Astrocyte of the hippocampus (primary cell): ENCODE measurements at regions not wholly inside any gene's neighbourhood (a gene's known extent, or its start where the extent isn't known, plus 50 kb on each side); places are given as distances from the start of the nearest gene placed in this dataset.

Experiments used
- DNase-seq: peaks from one replicate; pipeline ENCODE4 v3.0.0; 2011; ENCODE audit warnings: low read depth, low spot score

- DNase-seq = no peak
These were observed 370.4 kb upstream of the TMPO start for GRCh38 chr12:98144953-98145352.

- no peak for DNase-seq
These were observed 369.3 kb upstream of the TMPO start for GRCh38 chr12:98146043-98146442.

DNA sequence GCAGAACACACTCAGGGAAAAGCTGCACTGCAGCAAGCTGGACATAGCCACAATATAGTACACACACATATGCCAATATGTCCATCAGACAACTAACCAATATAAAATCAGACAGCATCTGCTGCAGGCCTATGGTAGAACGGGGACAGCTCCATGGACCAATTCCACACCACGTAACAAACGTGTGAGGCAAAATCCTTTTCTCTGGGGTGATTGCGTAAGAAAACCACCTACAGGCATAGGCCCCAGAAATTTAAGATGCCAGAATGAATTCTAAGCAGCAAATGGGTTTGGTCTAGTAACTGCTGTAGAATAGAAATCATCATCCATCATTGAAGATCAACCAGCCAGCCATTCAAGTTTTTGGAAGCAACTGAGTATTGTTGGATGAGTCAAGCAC, 368.9 kb upstream of the TMPO start:
- no peak for DNase-seq

DNA sequence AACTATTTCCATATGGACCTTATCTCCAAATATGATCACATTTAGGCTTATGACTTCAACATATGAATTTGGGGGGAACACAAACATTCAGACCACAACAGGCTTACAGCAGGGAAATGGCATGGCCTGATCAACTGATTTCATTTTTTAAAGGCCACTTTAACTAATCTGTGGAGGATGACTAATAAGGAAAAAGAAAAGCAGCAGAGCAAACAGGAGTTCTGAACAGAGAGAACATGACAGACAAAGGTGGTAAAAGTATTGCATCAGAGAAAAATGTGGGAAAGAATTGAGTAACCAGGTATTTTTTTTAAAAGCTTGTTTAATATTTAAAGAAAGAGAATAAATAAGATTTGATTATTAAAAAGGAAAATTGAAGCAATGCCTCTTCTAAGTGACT, 366.1 kb upstream of the TMPO start:
- DNase-seq = no peak

DNA sequence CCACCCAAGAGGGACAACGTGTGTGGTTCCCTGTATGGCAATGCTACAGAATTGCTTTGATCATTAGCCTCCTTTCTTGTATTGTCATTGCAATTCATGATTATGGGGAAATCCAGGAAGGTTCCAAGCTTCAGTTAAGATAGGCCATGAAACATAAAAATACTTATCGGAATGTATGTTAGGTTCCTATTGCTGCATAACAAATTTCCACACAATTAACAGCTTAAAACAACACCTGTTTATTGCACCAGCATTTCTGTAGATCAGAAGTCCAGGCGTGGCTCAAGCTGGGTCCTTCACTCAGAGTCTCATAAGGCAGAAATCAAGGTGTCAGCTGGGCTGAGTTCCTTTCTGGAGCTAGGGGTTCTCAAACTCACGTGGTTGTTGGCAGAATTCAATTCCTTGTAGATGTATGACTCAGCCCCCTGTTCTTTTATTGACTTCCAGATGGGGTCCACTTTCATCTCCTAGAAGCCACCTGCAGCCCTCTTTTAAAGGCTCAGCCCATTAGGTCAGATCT, 365.6 kb upstream of the TMPO start:
- DNase-seq = no peak

DNA sequence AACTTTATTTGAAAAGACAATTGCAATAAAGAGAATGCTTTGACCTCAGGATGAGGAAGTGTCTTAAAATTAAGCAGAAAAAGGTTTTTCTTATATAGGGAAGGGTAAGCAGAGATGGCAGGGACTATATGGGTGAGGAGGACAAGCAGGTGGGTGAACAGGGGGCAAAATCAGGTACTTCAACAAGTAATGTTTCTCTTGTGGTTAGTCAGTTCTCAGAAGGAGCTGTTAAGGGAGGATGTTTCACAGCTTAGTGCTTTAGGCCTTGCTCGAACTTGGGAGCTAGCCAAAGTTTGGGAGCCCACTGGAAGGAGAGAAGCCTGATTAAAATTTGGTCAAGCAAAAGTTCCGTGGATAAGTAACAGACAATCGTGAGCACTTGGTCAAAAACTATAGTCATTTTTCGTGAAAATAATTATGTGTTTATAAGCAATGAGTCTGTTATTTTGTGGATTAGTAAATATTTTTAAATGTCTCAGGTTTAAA, 364.2 kb upstream of the TMPO start:
- DNase-seq = no peak

DNA sequence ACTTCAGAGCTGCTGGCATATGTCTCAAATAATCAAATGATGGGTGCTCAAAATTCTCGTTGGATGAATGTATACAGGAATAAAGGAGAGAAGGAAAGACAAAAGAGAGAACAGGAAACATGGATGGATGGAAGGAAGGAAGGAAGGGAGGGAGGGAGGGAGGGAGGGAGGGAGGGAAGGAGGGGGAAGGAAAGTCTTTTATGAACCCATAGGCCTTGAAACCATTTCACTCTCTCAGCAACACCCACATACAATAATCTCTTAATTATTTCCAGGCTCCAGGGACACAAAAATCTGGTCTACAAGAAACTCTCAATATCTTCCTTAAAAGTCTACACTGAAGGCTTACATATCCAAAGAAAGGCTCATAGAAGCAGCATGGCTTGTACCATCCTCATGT, 363.4 kb upstream of the TMPO start:
- DNase-seq = no peak

GRCh38 chr12:98154850-98155249, 360.5 kb upstream of the TMPO start:
- DNase-seq = peak; percentile 85

DNA sequence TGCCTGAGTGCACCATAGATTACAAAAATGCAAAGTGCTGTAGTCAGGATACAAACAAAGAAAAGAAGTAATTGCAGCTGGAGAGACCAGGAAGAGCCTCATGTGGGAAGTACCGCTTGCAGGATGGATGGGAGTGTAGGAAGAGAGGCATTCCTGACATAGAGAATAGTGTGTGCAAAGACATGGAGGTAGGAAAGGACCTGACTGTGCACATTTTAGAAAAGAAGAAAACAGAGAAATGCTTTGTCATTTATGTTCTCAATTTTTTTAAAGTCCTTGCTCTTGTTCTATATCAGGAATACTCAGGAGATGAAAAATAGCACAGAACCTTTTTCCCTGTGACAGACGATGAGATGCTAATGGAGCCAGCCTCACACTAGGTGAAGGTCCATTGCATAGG, 358.7 kb upstream of the TMPO start:
- DNase-seq = no peak

DNA sequence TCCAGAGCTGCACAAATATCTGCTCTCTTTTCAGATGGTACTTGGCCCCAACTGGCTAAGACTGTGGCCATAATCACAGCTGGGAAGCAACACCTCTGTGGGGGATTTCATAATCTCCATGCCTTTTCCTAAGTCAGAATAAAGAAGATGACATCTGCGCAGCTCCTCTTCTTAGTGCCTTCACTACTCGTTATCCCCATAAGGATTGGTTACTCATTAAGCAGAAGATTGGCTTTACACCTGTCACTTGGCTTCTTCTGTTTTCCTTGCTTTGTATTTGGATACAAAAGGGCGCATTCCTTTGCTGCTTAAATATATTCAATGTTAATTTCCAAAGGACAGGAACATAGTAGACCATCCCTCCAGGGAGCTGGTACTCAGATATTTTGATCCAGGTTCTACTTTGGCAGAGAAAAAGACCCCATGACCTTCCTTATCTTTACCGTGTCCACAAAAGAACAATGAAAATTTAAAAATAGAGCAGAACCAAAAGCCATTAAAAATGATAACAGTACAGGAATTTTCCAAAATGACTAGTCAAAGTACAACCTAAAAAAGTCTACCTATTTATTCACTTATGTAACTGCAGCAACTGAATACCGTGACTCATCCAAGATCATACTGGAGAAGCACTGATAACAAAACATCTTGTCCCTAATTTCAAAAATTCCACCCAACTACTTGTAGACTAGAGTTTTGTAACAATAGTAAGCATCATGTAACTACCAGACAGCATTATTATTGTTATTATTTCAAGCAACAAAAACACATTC, 352.3 kb upstream of the TMPO start:
- DNase-seq = no peak

DNA sequence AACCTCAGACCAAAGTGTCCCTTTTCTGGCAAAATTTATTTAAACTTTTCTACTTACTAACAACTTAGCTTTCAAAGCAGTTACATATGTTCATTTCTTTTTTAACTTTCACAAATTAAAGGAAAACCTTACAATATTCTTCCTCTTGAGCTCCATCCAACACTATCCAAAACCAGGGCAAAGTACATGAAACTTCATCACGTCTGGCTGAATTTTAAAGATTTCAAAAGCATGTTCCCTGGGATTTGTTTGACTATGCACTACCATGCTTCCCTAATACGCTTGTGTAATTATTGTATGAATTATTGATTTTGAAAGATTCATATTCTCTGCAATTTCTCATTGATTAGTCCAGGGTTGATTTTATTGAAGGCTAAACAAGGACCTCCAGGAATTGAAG, 343.1 kb upstream of the TMPO start:
- DNase-seq = no peak

DNA sequence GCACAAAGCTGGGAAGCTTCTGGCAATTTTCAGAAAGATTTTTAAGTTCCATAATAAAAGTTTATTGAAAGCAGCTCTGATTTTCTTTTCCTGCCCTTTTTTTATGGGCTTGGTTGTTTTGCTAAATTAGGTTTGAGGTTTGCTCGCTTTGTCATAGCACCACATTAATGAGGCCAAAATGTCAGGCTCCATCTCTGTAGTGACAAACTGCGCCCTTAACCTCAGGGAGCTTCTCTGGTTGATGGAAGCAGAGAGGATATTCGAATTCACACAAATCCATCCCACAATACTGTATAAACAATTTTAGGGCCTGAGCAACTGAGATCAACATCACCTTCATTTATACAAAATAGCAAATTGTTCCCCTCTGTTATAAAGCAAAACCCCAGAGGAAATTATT, 342.6 kb upstream of the TMPO start:
- DNase-seq = no peak

- no peak for DNase-seq
These were observed 341.5 kb upstream of the TMPO start for GRCh38 chr12:98173773-98174427.

DNA sequence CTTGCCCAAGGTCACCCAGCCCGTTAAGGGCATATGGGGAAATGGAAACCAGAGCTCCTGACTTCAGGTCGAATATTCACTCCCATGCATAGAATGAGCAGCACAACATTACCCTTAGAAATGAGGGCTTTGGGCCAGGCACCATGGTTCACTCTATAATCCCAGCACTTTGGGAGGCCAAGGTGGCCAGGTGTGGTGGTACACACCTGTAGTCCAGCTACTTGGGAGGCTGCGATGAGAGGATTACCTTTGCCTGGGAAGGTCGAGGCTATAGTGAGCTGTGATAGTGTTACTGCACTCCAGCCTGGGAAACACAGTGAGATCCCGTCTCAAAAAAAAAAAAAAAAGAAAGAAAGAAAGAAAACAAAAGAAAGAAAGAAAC, 341.0 kb upstream of the TMPO start:
- no peak for DNase-seq

DNA sequence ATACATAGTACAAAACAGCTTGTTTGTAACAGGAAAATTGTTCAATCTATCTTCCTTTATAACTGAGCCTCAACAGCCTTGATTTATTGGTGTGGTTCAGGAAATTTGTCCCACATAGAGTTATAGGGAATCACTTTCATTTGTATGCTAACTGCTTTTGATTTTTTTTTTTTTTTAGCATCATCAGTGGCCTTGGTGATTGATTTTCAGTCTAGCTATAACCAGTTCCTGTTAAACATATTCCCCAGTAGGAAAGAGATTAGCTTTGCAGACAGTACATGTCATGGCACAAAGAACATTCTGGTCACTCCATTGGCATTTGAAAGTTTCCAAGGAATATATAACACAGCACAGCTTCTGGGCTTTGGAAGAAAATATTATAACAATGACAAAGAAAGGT, 337.3 kb upstream of the TMPO start:
- no peak for DNase-seq

- peak; percentile 63 for DNase-seq
These were observed 336.2 kb upstream of the TMPO start for GRCh38 chr12:98179151-98179550.

GRCh38 chr12:98180603-98181002, 334.8 kb upstream of the TMPO start:
- DNase-seq = no peak

GRCh38 chr12:98182821-98183220, 332.6 kb upstream of the TMPO start:
- DNase-seq = peak; percentile 42

- DNase-seq = peak; percentile 70
These were observed 329.8 kb upstream of the TMPO start for GRCh38 chr12:98185606-98186005.

- peak; percentile 62 for DNase-seq
These were observed 326.7 kb upstream of the TMPO start for GRCh38 chr12:98188650-98189077.

DNA sequence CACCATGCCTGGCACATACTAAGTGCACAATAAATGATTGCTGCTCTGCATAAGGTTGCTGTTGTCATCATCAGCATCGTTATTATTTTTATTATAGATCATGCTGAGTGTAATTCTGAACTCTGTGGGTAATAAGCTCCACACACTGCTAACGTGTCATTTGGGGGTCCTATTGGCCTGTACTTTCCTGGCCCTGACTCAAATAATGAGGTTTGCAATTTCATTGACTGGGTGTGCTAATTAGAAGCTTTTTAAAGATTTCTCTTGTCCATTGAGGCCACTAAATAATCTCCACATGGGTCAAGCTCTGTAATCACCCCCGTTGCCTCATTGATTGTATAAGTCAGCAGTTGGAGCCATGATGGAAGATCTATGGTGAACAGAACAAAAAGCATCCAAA, 320.8 kb upstream of the TMPO start:
- DNase-seq = no peak

GRCh38 chr12:98198261-98198982, 317.0 kb upstream of the TMPO start:
- peak; percentile 53 for DNase-seq
